ENCODE measurements at regions not wholly inside any gene's neighbourhood (a gene's known extent, or its start where the extent isn't known, plus 50 kb on each side); places are given as distances from the start of the nearest gene placed in this dataset.
"Not testable (repeated sequence)": the region's sequence is repeated elsewhere in the genome, so short reads cannot be mapped to it uniquely, and the experiment has no call there.

DNA sequence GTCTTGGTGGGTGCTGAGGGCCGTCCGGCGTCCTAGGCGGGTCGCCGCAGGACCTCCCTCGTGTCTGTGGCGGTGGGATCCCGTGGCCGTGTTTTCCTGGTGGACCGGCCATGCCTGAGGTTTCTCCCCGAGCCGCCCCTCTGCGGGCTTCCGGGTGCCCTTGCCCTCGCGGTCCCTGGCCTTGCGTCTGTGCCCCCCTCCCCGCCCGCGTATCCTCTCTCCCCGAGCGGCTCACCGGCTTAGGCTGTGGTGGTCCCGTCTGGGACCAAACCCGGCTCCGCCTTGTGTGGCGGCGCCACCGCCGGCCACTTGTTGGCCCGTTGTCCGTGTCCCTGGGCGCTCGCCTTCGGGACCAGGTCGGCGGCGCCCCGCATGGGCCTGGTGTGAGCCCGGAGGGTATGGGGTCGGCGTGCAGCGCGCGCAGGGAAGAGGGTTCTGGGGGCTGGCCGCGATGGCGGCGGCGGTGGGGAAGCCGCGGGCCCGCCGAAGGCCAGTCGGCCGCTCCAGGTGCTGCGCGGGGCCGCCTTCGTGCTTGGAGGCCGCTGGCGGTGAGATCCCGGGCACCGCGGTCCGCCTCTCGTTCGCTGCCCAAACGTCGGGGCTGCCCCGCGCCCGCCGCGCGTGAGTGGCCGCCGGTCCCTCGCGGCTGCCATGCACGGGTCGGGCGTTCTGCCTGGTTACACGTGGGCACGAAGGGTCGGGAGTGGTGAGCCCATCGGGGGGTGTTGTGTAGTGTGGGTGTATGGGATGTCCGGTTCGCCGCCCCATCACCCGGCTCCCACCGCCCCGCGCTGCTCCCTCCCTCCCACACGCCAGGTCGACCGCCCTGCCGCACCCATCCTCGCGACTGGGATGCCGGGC is 3899.1 kb upstream of the OR11H1 start:
- Histone ChIP-seq H3K27me3 (ENCODE audit: control insufficient read depth in 2 of 2, insufficient read depth in 2 of 2, low read length in 2 of 2) (no peaks in the 10 kb centered on the region), H3K4me3 (ENCODE audit: low read length in 2 of 2) (no peak overlapping the region), H3K9ac (ENCODE audit: low read depth in 1 of 2, low read length in 2 of 2) (no peak overlapping the region), H3K36me3 (ENCODE audit: control insufficient read depth in 2 of 2, insufficient read depth in 2 of 2, low read length in 2 of 2) (no peaks in the 10 kb centered on the region), H3K4me1 (ENCODE audit: control insufficient read depth in 2 of 2, insufficient read depth in 2 of 2, low read length in 2 of 2) (no peaks in the 10 kb centered on the region), H3K27ac (ENCODE audit: low read depth in 2 of 2, low read length in 2 of 2) (no peak overlapping the region), H3K9me3 (ENCODE audit: control insufficient read depth in 2 of 2, low read length in 2 of 2) (peaks cover 10 to 19% of the 10 kb centered on the region in 2 donors)

GRCh38 chr22:11629661-11630385 is 3898.2 kb upstream of the OR11H1 start:
- H3K4me3 ChIP-seq (ENCODE audit: low read length in 2 of 2), result no peak overlapping the region
- no peaks in the 10 kb centered on the region for H3K36me3 ChIP-seq (ENCODE audit: control insufficient read depth in 2 of 2, insufficient read depth in 2 of 2, low read length in 2 of 2)
- no peak overlapping the region for H3K9ac ChIP-seq (ENCODE audit: low read depth in 1 of 2, low read length in 2 of 2)
- peaks cover 10 to 19% of the 10 kb centered on the region in 2 donors for H3K9me3 ChIP-seq (ENCODE audit: control insufficient read depth in 2 of 2, low read length in 2 of 2)
- H3K27ac ChIP-seq (ENCODE audit: low read depth in 2 of 2, low read length in 2 of 2), result no peak overlapping the region
- H3K27me3 ChIP-seq (ENCODE audit: control insufficient read depth in 2 of 2, insufficient read depth in 2 of 2, low read length in 2 of 2), result no peaks in the 10 kb centered on the region
- H3K4me1 ChIP-seq (ENCODE audit: control insufficient read depth in 2 of 2, insufficient read depth in 2 of 2, low read length in 2 of 2), result no peaks in the 10 kb centered on the region

DNA sequence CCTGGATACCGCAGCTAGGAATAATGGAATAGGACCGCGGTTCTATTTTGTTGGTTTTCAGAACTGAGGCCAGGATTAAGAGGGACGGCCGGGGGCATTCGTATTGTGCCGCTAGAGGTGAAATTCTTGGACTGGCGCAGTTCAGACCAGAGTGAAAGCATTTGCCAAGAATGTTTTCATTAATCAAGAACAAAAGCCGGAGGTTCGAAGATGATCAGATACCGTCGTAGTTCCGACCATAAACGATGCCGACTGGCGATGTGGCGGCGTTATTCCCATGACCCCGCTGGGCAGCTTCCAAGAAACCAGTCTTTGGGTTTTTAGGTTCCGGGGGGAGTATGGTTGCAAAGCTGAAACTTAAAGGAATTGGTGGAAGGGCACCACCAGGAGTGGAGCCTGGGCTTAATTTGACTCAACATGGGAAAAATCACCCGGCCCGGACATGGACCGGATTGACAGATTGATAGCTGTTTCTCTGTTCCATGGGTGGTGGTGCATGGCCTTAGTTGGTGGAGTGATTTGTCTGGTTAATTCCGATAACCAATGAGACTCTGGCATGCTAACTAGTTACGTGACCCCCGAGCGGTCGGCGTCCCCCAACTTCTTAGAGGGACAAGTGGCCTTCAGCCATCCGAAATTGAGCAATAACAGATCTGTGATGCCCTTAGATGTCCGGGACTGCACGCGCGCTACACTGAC is 3897.5 kb upstream of the OR11H1 start:
- not testable (repeated sequence) for H3K27me3 ChIP-seq (ENCODE audit: control insufficient read depth in 2 of 2, insufficient read depth in 2 of 2, low read length in 2 of 2); H3K9ac ChIP-seq (ENCODE audit: low read depth in 1 of 2, low read length in 2 of 2); H3K4me3 ChIP-seq (ENCODE audit: low read length in 2 of 2); H3K27ac ChIP-seq (ENCODE audit: low read depth in 2 of 2, low read length in 2 of 2); H3K4me1 ChIP-seq (ENCODE audit: control insufficient read depth in 2 of 2, insufficient read depth in 2 of 2, low read length in 2 of 2); H3K36me3 ChIP-seq (ENCODE audit: control insufficient read depth in 2 of 2, insufficient read depth in 2 of 2, low read length in 2 of 2)
- peaks cover 10 to 19% of the 10 kb centered on the region in 2 donors for H3K9me3 ChIP-seq (ENCODE audit: control insufficient read depth in 2 of 2, low read length in 2 of 2)
